HG02623 (cell line): ENCODE measurements at regions not wholly inside any gene's neighbourhood (a gene's known extent, or its start where the extent isn't known, plus 50 kb on each side); places are given as distances from the start of the nearest gene placed in this dataset.

Source experiments
- ATAC-seq: cut with Tn5 transposase; IDR thresholded peaks from one replicate; pipeline ENCODE4 v1.9.1; 2021; ENCODE audit warnings: moderate library complexity; ENCODE audit not compliant: unreplicated experiment

DNA sequence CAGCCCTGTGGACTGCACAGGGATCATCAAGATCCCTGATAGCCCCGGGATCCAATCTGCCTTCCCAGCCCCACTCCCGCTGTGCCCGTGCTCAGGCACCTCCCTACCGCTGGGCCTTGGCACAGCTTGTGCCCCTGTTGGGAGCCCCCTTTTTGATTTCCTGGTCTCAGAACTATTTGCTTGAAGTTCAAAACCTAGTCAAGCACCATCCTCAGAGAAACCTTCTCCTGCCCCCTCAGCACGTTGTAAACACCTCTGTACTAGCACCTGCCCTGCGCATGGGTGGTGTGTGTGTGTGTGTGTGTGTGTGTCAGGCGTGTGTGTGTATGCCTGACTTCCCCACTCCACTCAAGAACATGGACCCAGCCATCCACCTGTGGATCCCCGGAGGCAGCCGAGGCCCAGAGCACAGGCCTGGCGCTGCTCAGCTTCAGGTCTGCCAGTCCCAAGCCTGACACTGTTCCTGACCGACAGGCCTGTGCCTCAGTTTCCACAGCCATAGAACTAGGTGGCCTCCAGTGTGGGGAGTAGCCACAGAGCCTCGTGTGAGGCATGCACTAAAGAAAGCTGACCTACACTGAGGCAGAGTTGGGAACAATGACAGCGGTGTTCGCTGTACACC, 65.5 kb downstream of the ADRA2C start:
- no peak for ATAC-seq

DNA sequence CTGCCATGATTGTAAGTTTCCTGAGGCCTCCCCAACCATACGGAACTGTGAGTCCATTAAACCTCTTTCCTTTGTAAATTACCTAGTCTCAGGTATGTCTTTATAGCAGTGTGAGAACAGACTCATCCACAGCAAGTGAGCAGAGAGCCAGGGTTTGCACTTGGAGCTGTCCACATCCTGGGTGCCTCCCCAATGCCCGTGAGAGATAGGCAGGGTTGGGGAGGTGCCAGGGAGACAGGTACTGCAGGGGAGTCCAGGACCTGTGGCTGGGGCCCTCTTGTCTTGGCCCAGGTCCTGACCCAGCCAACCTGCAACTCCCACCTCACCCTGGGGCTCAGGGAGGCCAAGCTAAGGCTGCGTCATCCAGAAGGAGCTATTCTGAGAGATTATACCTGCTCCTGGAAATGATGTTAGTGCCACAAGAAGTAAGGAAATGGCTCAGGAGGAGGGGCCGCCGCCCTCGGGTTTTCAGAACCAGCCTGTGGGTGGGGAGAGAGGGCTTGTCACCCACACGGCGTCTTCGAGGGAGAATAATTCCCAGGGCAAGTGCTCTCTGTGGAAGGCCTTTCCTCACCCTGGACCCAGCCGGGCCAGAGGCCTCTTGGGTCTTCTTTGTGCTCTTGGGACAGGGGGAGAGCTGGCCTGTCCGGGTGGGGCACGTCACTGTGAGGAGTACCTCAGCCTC, 66.5 kb downstream of the ADRA2C start:
- ATAC-seq = no peak

DNA sequence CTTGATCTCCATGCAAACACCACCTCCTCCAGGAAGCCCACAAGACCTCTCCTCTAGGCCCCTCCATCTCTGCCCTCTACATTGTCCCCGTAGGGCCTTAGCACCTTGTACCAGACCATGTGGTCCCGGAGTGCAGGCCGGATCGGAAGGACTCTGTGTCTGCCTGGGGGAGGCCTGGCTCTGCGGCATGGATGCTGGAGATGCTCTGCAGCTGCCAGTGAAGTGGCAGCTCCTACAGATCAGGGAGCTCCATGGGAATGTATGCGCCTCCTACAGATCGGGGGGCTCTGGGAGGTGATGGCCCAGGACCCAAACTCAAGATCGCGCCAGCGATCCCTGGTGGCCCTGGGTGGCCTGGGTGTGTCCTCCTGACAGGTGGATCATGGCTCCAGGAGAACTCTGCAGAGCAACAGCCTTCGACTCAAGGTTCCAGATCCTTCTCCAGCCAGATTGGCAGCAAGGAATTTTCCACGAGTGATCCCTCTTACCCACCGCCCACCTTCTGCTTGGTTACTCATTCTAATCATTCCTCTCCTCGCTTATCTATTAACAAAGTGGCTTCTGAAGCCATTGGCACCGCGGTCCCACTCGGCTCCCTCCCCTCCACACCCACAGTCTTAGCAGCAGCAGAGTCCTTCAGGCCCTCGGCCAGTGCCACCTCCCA, 67.3 kb downstream of the ADRA2C start:
- ATAC-seq = no peak

DNA sequence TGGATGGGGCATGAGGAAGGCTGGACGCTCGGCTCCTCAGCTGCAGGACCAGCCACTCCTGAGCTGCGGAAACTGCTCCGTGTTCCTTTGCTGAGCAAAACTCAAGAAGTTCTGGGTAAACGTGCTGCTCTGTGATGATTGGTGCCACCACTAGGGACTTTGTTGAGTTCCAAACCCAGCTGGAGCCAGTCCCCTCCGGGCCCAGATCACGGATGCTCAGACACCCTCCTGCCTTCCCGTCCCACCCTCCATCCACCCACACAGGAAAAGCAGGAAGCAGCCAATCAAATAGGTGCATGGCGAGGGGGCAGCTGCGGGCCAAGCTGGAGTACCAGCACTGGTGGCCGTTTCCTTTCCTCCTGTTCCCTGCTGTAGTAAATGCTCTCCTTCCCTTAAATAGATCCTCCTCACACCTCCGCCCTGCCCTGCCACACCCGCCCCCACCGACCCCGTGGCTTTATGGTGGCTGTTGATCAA, 68.0 kb downstream of the ADRA2C start:
- ATAC-seq = no peak

DNA sequence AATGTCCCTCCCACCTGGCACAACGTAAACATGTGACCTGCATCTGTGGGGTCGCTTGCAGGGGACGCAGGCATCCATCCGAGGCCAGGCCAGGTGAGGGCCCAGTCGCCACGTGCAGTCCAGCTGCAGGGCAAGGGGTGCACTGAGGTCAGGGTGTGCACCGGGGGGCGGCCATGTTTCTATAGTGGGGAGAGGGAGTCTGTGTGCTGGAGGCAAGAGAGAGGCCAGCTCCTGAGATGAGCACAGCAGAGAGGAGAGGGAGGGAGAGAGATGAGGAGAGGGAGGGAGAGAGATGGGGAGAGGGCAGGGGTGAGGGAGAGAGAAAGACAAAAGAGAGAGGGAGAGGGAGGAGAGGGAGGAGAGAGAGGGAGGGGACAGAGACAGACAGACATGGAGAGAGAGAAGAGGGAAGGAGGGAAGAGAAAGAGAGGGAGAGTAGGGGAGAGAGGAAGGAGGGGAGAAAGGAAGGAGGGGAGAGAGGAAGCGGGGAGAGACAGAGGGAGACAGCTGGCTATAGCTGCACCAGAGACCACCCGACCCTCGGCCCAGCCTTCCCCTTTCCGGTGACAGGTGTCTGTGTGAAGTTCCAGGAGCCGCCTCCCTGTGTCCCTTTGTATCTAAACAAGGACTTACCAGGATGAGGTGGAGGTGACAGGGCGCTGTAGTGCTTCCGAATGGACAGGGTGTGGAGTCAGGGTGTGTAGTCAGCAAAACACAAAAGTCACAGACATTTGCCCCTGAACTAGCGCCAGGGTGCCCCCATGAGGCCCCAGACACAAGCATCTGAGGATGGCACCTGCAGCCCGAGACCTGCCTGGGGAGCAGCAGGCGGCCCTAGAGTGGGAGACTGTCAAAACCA, 68.7 kb downstream of the ADRA2C start:
- no peak for ATAC-seq

DNA sequence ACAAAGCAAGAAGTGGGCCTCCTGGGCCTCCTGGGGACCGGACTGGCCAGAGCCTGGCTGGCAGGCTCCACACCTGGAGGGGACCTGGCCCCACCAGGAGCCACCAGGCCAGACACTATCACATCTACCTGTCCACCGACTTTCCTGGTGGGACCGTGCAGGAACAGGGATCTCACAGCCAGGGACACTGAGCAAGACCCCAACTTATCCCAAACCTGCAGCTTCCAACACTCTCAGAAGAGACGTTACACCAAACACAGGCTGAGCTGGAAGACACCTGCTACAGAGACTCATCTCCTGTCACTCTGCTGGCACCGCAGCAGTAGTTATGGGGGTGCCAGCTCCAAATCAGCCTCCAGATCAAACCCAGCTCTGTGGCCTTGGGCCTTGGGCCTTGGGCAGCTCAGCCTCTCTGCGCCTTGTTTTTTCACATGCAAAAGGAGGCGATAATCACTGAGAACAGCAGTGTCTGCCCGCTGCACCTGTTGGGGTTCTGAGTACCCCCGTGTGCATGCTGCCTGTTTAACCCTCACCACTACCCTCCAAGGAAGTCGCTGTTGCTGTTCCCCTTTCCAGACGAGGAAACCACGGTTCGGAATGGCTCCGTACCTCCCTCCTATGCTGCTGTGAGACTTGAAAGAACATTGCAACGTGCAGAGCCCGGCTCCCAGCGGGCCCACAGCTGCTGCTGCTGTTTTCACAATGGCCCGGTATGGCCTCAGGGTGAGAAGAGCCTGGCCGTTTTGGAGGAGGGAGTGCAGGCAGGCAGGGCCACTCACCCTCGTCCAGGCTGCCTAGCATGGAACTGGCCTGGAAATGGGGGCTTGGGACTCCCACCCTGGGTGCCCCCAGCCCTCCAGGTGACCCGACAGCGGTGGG, 69.6 kb downstream of the ADRA2C start:
- no peak for ATAC-seq

DNA sequence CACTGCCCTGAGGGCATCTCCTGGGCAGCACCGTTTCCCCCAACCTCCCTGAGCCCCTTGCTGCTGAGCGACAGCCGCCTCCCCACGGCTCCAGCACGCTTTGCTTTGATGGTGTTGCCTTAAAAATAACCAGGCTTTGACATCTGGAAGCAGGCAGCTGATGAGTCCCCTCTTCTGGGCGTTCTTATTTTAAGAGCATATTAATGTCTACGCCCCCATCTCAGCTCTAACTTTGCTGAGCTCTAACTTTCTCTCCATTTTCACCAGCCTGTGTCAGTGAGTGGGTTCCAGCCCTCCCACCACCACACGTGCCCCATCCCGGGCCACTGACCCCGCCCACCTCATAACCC, 70.2 kb downstream of the ADRA2C start:
- no peak for ATAC-seq

DNA sequence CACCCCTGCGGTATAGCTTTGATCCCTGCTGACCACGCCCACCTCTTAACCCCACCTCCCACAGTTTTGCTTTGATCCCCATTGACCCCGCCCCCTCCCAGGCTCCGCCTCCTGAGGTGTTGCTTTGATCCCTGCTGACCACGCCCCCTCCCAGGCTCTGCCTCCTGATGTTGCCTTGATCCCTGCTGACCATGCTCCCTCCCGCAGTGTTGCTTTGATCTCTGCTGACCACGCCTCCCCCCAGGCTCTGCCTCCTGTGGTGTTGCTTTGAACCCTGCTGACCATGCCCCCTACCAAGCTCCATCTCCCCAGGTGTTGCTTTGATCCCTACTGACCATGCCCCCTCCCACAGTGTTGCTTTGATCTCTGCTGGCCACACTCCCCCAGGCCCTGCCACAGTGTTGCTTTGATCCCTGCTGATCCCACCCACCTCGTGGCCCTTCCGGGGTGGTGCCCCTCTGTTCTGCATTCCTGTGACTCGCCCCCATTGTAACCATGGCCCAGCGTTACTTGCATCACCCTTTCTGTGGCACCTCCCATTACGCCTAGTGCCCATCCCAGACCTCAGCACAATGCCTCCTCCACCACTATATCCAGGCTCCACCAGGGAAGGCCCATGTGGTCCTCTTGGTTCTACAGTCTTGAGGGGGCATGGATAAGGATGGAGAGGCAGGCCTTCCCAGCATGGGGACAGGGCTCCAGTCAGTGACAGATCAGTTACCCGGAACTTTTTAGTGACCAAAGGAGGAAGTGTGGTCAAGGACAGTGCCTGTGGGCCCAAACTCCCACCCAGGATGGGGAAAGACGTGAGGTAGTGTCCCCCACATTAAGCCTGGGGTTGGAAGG, 70.8 kb downstream of the ADRA2C start:
- no peak for ATAC-seq

DNA sequence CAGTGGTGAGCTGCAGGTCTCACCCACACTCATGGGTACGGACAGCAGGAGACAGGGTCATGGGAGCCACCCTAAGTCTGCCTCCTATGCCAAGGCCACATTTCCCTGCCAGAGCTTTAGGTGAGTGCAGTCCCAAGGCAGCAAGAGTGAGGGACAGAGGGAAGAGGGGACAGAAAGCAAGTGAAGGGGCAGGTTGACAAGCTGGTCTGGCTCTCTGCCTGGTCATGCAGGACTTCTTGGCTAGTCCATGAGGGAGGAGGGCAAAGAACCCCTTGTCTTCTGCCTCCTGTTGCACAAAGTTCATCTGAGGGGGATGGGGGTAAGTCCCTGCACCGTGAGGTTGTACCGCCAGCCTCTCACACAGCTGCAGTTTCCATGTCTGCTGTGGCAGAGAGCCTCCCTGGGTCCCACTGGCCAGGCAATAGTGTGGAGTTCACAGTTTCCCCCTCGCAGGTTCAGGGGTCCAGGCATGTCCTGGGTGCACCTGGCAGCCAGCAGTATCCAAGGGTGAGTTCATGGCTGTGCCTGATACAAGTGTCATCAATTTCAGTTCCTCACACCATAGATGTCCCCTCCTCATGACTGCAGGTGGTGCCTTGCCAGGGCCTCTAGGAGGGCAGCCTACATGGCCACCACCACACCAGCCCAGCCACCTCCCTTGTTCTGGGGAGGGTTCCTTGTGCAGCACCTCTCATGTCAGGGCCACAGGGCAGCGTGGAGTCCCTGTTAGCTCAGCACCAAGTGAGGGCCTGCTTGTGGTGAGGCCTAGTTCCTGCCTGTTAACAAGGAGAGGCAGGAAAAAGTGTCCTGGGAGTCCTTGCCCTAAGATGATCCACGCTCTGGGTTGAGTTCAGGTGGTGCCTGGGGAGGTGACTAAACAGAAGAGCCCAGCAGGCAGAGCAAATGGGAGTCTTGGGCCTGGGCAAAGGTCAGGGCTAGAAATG, 72.5 kb downstream of the ADRA2C start:
- no peak for ATAC-seq

DNA sequence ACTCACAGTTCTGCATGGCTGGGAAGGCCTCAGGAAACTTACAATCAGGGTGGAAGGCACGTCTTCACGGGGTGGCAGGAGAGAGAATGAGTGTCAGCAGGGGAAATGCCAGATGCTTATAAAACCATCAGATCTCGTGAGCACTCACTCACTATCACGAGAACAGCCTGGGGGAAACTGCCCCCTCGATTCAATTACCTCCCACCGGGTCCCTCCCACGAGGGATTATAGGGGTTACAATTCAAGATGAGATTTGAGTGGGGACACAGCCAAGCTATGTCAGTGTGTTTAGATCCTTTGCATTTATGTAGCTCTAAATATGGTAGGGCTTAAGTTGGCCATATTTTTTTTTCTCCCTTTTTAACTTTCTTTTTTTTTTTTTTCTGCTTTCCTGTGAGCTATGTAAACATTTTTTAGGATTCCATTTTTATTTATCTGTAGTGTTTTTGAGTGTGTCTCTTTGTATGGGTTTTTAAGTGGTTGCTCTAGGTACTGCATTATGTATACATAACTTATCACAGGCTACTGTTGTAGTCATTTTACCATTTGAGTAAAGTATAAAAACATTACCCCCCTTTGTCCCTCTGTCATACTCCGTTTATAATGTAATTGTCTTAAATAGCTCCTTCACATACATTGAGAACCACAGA, 79.0 kb downstream of the ADRA2C start:
- ATAC-seq = no peak

DNA sequence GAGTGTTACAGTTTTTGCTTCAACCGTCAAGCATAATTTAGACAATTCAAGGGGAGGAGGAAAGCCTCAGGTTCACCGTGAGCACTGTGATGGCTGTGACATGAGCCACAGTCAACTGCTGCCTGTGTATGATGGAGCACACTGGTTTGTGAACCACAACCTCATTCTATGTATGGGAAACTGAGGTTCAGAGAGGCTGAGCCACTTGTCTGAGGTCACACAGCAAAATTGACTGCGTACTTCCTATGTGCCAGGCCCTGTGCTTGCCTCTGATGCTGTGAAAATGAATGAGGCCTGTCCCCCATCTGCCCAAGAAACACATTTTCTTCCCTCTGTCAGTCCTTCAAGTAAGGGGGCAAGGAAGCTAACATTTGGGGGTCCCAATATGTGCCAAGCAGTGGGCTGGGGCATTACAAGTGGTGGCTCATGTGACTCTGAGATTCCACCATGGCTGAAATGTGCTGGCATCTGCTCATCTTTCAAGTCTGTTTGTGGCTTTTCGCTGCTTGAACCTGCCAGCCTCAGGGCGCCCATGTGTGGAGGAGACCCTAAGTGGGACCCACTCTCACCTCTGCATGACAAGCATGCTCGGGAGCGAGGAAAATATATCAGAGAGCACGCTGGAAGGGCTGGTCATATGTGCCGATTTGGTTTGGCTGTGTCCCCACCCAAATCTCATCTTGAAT, 79.7 kb downstream of the ADRA2C start:
- ATAC-seq = no peak

DNA sequence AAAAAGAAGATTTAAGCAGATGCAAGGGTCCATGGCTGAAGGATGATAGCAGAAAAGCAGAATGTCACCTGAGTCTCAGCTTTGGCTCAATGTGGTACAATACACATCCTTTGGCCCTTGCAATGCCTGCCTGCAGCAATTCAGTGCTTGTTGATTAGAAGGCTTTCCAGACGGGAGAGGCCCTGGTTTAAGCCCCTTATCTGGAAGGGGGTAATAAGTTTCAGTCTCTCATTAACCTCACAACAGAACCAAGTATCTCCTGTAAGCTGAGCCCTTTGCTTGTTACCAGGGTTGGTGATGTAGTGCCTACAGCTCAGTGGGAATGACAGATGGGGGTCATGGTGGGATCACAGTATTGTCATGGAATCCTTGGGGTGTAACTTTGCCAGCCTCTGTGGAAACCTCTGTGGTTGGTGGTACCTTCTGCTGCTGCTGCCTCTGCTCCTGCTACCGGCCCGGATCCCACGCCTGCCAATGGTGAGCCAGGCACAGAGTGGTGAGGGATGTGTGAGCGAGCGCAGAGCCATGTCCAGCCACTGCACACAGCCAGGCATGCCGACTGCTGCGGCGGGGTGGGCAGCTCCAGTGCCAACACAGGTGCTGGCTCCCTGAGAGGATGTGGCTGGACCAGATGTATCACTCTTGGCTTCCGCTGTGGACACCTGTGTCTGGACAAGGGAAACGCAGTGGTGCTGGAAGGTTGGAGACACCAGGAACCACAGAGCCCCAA, 81.2 kb downstream of the ADRA2C start:
- ATAC-seq = no peak

DNA sequence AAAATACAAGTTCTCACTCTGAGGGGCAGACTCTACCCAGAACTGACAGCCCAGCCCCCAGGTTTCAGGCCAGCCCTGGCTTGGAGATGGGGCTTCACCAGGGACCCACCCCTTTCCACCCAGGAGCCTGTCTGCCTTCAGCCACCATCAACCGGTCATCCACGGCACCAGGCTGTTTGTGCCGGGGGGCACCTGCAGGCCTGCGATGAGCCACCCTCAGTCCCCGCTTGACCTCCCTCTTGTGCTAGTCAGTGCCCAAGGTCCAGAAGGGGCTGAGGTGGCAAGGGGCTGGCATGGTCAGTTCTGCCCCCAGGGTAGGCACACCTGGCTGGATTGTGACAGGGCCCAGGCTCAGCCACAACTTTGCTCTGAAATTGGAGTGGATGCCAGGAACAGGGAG, 82.1 kb downstream of the ADRA2C start:
- no peak for ATAC-seq

DNA sequence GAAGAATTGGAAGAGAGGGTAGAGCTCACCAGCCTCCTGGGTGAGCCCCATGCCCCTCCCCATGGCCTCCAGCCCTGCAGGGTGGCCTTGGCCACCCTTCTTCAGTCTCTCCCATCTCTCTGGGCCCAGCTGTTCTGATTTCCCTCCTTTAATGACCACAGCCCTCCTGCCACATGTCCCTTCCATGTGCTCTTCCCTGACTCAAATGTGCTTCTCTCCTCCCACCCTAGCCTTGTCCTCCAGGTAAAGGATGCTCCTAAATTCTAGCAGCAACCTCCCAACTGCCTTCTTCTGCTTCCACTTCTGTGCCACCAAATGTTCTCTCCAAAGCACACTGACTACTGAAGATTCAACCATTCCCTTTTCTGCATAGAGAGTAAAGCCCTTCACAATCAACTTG, 83.0 kb downstream of the ADRA2C start:
- no peak for ATAC-seq

DNA sequence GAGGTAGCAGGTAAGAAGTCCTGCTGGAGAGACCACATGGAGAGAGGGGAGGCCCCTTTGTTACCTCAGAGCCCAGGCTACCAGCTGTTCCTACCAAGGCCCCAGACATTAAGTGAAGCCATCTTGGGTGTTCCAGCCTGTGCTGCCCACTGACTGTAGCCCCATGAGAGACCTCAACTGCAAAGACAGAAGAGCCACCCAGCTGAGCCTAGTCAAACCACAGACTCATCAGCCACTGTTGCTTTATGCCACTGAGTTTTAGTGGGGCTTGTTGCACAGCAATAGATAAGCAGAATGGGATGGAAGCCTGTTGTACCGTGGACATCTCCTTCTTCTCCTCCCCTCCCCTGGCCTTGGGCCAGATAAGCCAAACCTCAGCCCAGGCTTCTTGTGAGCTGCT, 83.9 kb downstream of the ADRA2C start:
- ATAC-seq = no peak

DNA sequence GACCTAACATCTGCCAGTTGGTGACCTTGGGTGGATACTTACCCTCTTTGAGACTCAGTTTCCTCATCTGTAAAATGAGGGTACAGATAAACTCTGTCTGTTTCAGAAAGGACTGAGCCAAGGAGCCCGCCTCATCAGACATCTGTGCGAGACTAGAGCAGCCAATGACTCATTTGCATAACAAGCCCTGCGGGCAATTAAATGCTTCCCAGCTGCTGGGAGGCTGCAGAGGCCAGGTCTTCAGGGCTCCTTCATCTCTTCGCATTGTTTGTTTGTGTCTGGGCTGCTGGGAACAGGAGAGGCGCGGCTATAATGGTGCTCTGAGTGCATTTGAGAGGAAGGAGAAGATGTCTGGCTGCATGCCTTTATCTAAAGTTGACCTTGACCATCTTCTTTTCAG, 85.0 kb downstream of the ADRA2C start:
- no peak for ATAC-seq

DNA sequence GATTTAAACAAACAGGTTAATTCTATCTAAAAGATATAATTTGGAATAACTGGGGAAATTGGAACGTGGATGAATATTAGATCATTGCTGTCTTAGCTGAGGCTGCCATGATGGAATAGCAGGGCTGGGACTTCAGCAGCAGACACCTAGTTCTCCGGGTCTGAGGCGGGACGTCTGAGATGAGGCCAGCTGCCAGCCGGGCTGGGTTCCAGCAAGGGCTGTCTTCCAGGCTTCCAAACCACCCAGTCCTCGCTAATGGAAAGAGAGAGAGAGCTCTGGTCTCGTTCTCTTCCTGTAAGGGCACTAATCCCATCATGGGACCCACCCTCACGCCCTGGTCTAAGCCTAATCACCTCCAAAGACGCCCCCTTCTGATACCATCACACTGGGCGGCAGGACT, 85.7 kb downstream of the ADRA2C start:
- no peak for ATAC-seq
